WERI-Rb-1 (cell line): ENCODE measurements at regions not wholly inside any gene's neighbourhood (a gene's known extent, or its start where the extent isn't known, plus 50 kb on each side); places are given as distances from the start of the nearest gene placed in this dataset.

Experiments used
- DNase-seq: peaks from one replicate; pipeline ENCODE4 v3.0.0-alpha.2; 2020
- H3K27ac ChIP-seq: fragments of 250-450 bp; sonication (Bioruptor Pico); 2 replicates; pipeline ENCODE4 v1.5.1; 2020; ENCODE audit warnings: mild to moderate bottlenecking, moderate library complexity
- H3K27me3 ChIP-seq: fragments of 250-450 bp; sonication (Bioruptor Pico); 2 replicates; pipeline ENCODE4 v1.5.1; 2021; ENCODE audit warnings: mild to moderate bottlenecking, low read depth, moderate library complexity; ENCODE audit not compliant: insufficient read depth, severe bottlenecking
- H3K36me3 ChIP-seq: fragments of 250-450 bp; sonication (Bioruptor Pico); 2 replicates; pipeline ENCODE4 v1.5.1; 2020; ENCODE audit warnings: mild to moderate bottlenecking, moderate library complexity
- H3K4me3 ChIP-seq: 2 replicates; pipeline ENCODE4 v1.5.1; 2011; ENCODE audit warnings: low read depth, mild to moderate bottlenecking, control low read depth, low read length
- H3K9me3 ChIP-seq: fragments of 250-450 bp; sonication (Bioruptor Pico); 2 replicates; pipeline ENCODE4 v1.5.1; 2021; ENCODE audit warnings: mild to moderate bottlenecking, moderate library complexity; ENCODE audit not compliant: severe bottlenecking
- CTCF ChIP-seq: IDR thresholded peaks from 2 replicates; pipeline ENCODE4 v1.5.1; 2011; ENCODE audit warnings: low read depth, mild to moderate bottlenecking, control low read depth, inconsistent platforms, low read length

GRCh38 chr17:51371732-51372151 lies 111.4 kb downstream of the UTP18 start:
- peak; percentile 76 for DNase-seq
- Histone ChIP-seq H3K36me3 (no peaks in the 10 kb centered on the region), H3K9me3 (peaks cover 2% of the 10 kb centered on the region), H3K27ac (no peak overlapping the region), H3K4me3 (no peak overlapping the region), H3K27me3 (peaks cover 37% of the 10 kb centered on the region)
- peak; percentile 97 for TF ChIP-seq CTCF

- H3K4me3 ChIP-seq = no peak overlapping the region
- peaks cover 2% of the 10 kb centered on the region for H3K9me3 ChIP-seq
- H3K27me3 ChIP-seq = peaks cover 34% of the 10 kb centered on the region
- no peak overlapping the region for H3K27ac ChIP-seq
- H3K36me3 ChIP-seq = no peaks in the 10 kb centered on the region
- TF ChIP-seq CTCF = no peak
- peak; percentile 30 for DNase-seq
Observed at GRCh38 chr17:51372345-51373004, 112.1 kb downstream of the UTP18 start.

GRCh38 chr17:51373489-51374152 lies 113.3 kb downstream of the UTP18 start:
- no peak for TF ChIP-seq CTCF
- Histone ChIP-seq H3K27me3 (peaks cover 37% of the 10 kb centered on the region), H3K4me3 (no peak overlapping the region), H3K9me3 (peaks cover 3% of the 10 kb centered on the region), H3K27ac (no peak overlapping the region), H3K36me3 (no peaks in the 10 kb centered on the region)
- DNase-seq = no peak

- H3K4me3 ChIP-seq = no peak overlapping the region
Observed at GRCh38 chr17:51374209-51374608, 113.9 kb downstream of the UTP18 start.

GRCh38 chr17:51375771-51376170 lies 115.4 kb downstream of the UTP18 start:
- no peak for TF ChIP-seq CTCF
- H3K27ac ChIP-seq = no peak overlapping the region
- H3K4me3 ChIP-seq = no peak overlapping the region

More at GRCh38 chr17:51374209-51374608, 113.9 kb downstream of the UTP18 start:
- DNase-seq = no peak
- Histone ChIP-seq H3K27ac (no peak overlapping the region), H3K36me3 (no peaks in the 10 kb centered on the region), H3K9me3 (peaks cover 3% of the 10 kb centered on the region), H3K27me3 (peaks cover 36% of the 10 kb centered on the region)
- TF ChIP-seq CTCF = no peak

More at GRCh38 chr17:51375771-51376170, 115.4 kb downstream of the UTP18 start:
- Histone ChIP-seq H3K27me3 (peaks cover 47% of the 10 kb centered on the region), H3K36me3 (no peaks in the 10 kb centered on the region), H3K9me3 (peaks cover 3% of the 10 kb centered on the region)
- DNase-seq = no peak
